Fibroblast of peridontal ligament (primary cell): ENCODE measurements at regions not wholly inside any gene's neighbourhood (a gene's known extent, or its start where the extent isn't known, plus 50 kb on each side); places are given as distances from the start of the nearest gene placed in this dataset.
"Not testable (repeated sequence)": the region's sequence is repeated elsewhere in the genome, so short reads cannot be mapped to it uniquely, and the experiment has no call there.

ENCODE experiments used
- DNase-seq: peaks from one replicate; pipeline ENCODE4 v3.0.0-alpha.2; 2010; ENCODE audit errors: extremely low read depth

- no peak for DNase-seq
Observed at GRCh38 chr3:81913886-81914663, 152.6 kb upstream of the GBE1 start.

DNA sequence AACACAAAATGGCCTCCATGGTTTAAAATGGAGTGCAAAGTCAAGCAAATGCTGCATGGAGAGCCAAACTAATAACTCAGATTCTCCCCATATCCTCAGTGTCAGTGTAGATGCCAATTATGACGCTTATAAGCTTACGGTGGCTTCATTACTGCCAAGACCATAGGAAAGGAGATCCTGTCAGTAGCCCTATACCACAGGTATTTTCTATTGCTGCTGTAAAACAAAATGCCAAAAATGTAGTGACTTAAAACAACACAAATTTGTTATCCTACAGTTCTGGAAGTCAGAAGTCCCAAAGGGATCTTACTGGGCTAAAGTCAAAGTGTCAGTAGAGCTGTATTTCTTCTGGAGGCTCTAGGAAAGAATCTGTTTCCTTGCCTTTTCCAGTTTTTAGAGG, 149.8 kb upstream of the GBE1 start:
- DNase-seq, result no peak

GRCh38 chr3:81910244-81910852, 148.9 kb upstream of the GBE1 start:
- DNase-seq, result peak; percentile 51

- no peak for DNase-seq
Observed at GRCh38 chr3:81909796-81910195, 148.4 kb upstream of the GBE1 start.

- no peak for DNase-seq
Observed at GRCh38 chr3:81908561-81908960, 147.1 kb upstream of the GBE1 start.

- DNase-seq, result no peak
Observed at GRCh38 chr3:81898336-81898735, 136.9 kb upstream of the GBE1 start.

GRCh38 chr3:81894598-81894997, 133.2 kb upstream of the GBE1 start:
- no peak for DNase-seq

GRCh38 chr3:81891055-81891895, 129.8 kb upstream of the GBE1 start:
- no peak for DNase-seq

DNA sequence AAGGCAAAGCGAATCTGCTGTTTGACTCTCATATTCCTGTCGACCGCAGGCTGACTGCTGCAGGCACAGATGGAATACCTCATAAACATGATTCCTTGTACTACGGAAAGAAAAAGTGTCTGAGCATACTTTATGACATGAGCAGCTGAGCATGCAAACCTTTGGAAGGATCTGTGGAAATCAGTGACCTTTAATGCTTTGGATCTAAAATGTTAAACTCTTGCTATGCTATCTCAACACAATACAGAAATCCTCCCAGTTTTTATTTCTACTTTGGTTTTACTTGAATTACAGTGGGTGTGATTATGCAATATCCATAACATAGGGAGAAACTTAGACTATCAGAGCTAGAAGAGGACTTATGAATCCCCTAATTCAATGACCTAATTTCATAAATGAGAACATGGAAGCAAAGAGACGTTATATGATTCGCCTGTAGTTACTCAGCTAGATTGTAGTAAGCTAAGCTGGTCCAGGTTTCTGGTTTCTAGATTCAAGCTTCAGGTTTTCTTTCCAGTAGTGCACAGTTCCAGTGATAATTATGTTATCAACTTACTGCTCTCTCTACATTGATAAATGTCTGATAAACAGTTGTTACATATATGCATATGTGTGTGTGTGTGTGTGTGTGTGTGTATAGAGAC, 127.6 kb upstream of the GBE1 start:
- DNase-seq, result no peak

GRCh38 chr3:81887448-81887847, 126.0 kb upstream of the GBE1 start:
- DNase-seq, result no peak

DNA sequence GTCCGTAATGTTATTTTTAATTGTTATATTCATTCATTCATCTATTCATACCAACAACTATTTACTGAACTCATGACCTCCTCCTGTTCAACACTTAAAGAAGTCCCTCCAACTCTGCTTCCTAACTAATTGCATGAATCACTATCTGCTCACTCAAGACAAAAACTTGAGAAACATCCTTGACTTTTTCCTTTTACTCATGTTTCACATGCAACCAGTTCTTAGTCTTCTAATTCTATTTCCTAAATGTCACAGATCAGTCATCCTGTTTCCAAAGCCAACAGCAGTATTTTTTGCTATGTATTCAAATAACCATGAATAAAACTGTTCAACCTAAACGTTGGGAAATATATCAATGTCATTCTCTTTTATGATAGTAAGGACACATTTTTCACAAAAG, 124.6 kb upstream of the GBE1 start:
- peak; percentile 64 for DNase-seq

GRCh38 chr3:81884791-81885190, 123.3 kb upstream of the GBE1 start:
- no peak for DNase-seq

GRCh38 chr3:81876826-81877225, 115.4 kb upstream of the GBE1 start:
- no peak for DNase-seq

DNA sequence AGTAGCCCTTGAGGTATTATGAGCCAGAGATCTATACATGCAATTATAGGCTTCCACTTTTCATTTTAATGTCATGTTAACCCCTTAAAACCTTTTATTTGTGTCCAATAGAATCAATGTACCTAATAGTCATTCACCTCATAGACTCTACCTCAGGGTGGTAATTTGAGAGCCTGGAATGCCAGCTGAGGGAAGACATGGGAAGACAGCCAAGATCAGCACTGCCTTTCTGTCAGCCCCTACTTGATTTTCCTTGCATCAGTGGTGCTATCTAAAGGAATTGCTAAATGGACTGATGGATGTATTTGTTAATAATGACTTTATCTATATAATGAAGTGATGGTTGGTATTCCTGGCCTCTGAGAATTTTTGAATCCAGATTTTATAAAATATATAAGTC, 113.3 kb upstream of the GBE1 start:
- DNase-seq, result no peak

DNA sequence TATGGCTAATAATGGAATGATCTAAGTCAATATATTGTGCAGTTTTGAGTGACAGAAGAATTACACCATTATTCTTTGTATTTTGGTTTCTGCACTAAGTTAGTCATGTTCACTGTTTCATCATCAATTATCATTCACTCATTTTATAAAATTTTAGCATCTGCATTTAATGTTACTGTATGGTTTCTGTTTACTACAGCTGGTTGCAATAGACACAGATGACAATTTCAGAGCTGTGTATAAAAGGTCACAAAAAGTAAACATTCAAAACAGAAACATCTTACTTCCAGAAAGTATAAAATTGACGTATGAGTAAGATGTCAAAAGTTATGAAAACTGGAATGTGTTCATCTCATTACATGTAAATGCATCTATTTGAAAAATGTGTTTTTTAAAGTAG, 111.1 kb upstream of the GBE1 start:
- DNase-seq, result peak; percentile 60

GRCh38 chr3:81871358-81872155, 110.1 kb upstream of the GBE1 start:
- peak; percentile 23 for DNase-seq

DNA sequence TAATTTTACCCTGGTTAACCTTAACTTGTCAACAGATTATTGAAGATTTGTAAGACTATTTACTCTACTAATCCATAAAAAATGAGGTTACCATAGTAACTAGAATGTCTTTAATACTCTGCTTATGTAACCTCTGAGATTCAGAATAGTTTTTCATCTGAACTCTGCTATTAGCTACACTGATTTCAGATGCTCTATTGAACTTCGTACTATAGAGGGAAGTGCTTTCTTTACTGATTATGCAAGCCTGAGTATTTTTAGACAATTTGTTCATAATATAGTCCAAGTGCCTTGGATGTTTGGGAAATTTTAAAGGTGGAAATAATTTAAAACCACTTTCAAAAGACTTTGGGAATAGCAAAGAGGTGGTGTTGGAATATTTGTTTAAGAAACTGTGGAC, 107.9 kb upstream of the GBE1 start:
- DNase-seq, result no peak

DNA sequence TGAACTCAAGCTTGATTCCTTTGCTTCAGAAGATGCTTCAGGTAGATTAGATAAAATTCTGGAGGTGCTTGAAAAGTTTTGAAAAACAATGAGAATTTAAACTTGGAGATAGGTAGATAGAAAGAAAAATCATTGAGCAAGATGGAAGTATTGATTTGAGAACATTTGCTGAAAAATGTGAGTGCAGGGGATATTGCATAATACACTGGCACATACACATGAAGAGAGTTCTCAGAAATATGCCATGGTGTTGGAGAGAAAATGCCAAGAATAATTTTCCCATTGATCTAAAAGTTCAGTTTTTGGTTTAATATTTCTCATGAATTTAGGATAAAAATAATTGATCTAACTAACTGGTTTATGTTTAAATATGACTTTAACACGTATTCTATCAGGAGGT, 107.2 kb upstream of the GBE1 start:
- no peak for DNase-seq

- DNase-seq, result no peak
Observed at GRCh38 chr3:81867875-81868274, 106.4 kb upstream of the GBE1 start.

GRCh38 chr3:81865164-81865563, 103.7 kb upstream of the GBE1 start:
- not testable (repeated sequence) for DNase-seq

DNA sequence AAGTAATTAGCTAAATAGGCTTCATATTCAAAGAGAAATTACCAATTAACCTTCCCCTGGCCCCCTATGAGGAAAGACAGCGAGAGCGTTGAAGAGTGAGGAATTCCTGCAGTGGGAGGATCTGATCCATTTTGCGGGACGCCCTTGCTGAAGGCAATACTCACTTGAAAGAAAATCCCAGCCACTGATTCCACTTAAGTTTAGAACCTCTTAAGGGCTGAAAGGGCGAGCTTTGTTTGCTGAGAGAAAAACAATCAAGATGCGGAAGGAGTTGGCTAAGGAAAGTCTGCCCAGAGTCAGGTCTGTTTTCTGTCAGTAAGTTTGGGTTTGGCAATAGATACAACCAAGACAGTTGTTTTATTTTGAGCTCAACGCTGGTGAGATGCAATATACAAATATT, 102.8 kb upstream of the GBE1 start:
- no peak for DNase-seq
